ENCODE measurements at regions not wholly inside any gene's neighbourhood (a gene's known extent, or its start where the extent isn't known, plus 50 kb on each side); places are given as distances from the start of the nearest gene placed in this dataset.
"Not testable (repeated sequence)": the region's sequence is repeated elsewhere in the genome, so short reads cannot be mapped to it uniquely, and the experiment has no call there.

GRCh38 chr5:1651971-1652872 is 128.5 kb upstream of the LPCAT1 start:
- Histone ChIP-seq H3K4me3 (ENCODE audit: low read depth, low read length) (no peak overlapping the region), H3K9me3 (ENCODE audit: control insufficient read depth, insufficient read depth, low read length) (no peaks in the 10 kb centered on the region), H3K36me3 (ENCODE audit: control insufficient read depth, insufficient read depth, low read length) (no peaks in the 10 kb centered on the region), H3K4me1 (ENCODE audit: control insufficient read depth, insufficient read depth, low read length) (no peaks in the 10 kb centered on the region; the same call in 1 of the 2 replicates), H3K27ac (ENCODE audit: low read depth, low read length) (no peak overlapping the region), H3K9ac (ENCODE audit: low read depth, low read length) (no peak overlapping the region), H3K27me3 (ENCODE audit: control insufficient read depth, insufficient read depth, low read length) (peaks cover 24% of the 10 kb centered on the region)

DNA sequence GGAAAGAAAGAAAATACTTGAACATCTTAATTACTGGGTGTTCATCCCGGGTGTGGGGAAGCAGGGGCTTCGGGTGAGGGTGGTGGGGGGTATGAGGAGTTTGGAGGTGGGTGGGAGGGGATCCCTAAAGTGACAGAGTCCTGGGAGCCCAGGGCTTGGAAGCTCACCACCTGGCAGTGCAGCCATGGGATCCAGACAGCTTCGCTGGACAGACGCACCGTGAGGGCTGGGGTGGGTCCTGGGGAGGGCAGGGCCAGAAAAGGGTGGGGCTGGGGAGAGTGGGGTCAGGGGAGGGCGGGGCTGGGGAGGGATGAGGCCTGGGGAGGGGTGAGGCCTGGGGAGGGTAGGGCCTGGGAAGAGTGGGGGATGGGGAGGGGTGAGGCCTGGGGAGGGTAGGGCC is 127.5 kb upstream of the LPCAT1 start:
- Histone ChIP-seq H3K36me3 (ENCODE audit: control insufficient read depth, insufficient read depth, low read length) (no peaks in the 10 kb centered on the region), H3K4me1 (ENCODE audit: control insufficient read depth, insufficient read depth, low read length) (no peaks in the 10 kb centered on the region; the same call in 1 of the 2 replicates), H3K27ac (ENCODE audit: low read depth, low read length) (no peak overlapping the region), H3K27me3 (ENCODE audit: control insufficient read depth, insufficient read depth, low read length) (peaks cover 24% of the 10 kb centered on the region), H3K4me3 (ENCODE audit: low read depth, low read length) (no peak overlapping the region), H3K9ac (ENCODE audit: low read depth, low read length) (no peak overlapping the region), H3K9me3 (ENCODE audit: control insufficient read depth, insufficient read depth, low read length) (no peaks in the 10 kb centered on the region)

GRCh38 chr5:1649554-1649953 is 125.8 kb upstream of the LPCAT1 start:
- Histone ChIP-seq H3K4me1 (ENCODE audit: control insufficient read depth, insufficient read depth, low read length) (no peaks in the 10 kb centered on the region; the same call in 1 of the 2 replicates), H3K9me3 (ENCODE audit: control insufficient read depth, insufficient read depth, low read length) (no peaks in the 10 kb centered on the region), H3K27me3 (ENCODE audit: control insufficient read depth, insufficient read depth, low read length) (peaks cover 29% of the 10 kb centered on the region), H3K9ac (ENCODE audit: low read depth, low read length) (no peak overlapping the region), H3K27ac (ENCODE audit: low read depth, low read length) (no peak overlapping the region), H3K36me3 (ENCODE audit: control insufficient read depth, insufficient read depth, low read length) (no peaks in the 10 kb centered on the region), H3K4me3 (ENCODE audit: low read depth, low read length) (no peak overlapping the region)

DNA sequence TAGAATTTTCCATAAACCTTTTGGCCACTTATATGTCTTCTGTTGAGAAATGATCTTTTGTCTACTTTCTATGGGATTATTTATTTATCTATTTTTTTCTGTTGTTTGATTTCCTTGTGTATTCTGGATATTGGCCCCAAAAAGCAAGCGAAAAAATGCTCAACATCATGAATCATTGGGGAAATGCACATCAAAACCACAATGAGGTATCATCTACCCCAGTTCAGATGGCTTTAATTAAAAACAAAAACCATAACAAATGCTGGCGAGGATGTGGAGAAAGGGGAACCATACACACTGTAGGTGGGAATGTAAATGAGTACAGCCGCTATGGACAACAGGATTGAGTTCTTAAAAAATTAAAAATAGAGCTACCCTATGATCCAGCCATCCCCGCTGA is 125.0 kb upstream of the LPCAT1 start:
- Histone ChIP-seq H3K9me3 (ENCODE audit: control insufficient read depth, insufficient read depth, low read length) (no peaks in the 10 kb centered on the region), H3K9ac (ENCODE audit: low read depth, low read length) (no peak overlapping the region), H3K36me3 (ENCODE audit: control insufficient read depth, insufficient read depth, low read length) (no peaks in the 10 kb centered on the region), H3K4me3 (ENCODE audit: low read depth, low read length) (no peak overlapping the region), H3K4me1 (ENCODE audit: control insufficient read depth, insufficient read depth, low read length) (peaks cover 4% of the 10 kb centered on the region; the same call in 1 of the 2 replicates), H3K27me3 (ENCODE audit: control insufficient read depth, insufficient read depth, low read length) (peaks cover 29% of the 10 kb centered on the region), H3K27ac (ENCODE audit: low read depth, low read length) (no peak overlapping the region)

DNA sequence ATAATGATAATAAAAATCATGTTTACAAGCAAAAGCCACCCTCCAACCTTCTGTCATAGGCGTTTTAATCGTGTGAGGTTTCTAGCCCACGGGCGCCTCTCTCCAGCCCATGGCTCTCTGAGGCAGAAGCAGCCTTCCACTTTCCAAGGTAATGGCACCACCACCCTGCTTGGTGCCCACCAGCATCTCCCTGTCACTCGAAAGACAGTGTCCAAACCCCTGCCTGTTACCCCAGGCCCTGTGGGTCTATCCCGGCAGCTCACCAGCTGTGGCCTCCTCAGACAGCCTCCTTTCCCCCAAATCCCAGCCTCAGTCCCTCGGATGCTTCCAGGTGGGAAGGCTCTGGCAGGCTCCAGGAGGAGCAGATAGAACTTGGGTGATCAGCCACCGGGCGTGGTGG is 123.8 kb upstream of the LPCAT1 start:
- no peak overlapping the region for H3K4me3 ChIP-seq (ENCODE audit: low read depth, low read length)
- no peak overlapping the region for H3K9ac ChIP-seq (ENCODE audit: low read depth, low read length)
- H3K4me1 ChIP-seq (ENCODE audit: control insufficient read depth, insufficient read depth, low read length): peaks cover 9% of the 10 kb centered on the region; the same call in 1 of the 2 replicates
- H3K27ac ChIP-seq (ENCODE audit: low read depth, low read length): no peak overlapping the region
- no peaks in the 10 kb centered on the region for H3K36me3 ChIP-seq (ENCODE audit: control insufficient read depth, insufficient read depth, low read length)
- H3K9me3 ChIP-seq (ENCODE audit: control insufficient read depth, insufficient read depth, low read length): no peaks in the 10 kb centered on the region
- H3K27me3 ChIP-seq (ENCODE audit: control insufficient read depth, insufficient read depth, low read length): peaks cover 29% of the 10 kb centered on the region

DNA sequence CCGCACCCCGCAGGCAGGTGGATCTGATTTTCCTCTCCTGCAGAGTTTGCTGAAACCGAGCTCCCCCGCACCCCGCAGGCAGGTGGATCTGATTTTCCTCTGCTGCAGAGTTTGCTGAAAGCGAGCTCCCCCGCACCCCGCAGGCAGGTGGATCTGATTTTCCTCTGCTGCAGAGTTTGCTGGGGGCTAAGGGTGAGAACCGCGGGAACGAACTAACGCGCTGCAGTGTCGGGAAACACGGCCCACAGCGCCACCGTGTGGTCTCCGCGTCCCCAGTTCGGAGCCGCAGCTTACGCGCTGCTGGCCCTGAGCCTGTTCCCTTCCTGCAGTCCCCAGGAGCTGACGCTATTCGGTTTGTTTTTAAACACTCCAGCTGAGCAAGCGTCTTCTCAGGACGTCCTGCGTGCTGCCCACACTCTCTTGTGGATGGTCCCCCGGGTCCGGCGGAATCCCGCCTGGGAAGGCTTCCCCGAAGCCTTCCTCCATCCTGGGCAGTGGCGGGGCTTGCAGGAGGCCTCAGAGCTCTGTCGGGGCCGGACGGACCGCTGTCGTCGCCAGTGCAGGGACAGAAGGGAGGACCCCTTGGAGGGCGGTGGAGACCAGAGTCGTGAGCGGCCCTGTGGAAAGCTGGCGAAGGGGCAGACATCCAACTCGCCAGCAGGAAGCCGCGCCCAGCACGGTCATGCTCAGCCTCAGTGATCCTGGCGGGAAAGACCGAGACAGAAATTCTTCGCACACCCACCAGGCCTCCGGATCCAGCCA is 121.2 kb upstream of the LPCAT1 start:
- Histone ChIP-seq H3K4me1 (ENCODE audit: control insufficient read depth, insufficient read depth, low read length) (peaks cover 25% of the 10 kb centered on the region), H3K9ac (ENCODE audit: low read depth, low read length) (no peak overlapping the region), H3K27me3 (ENCODE audit: control insufficient read depth, insufficient read depth, low read length) (peaks cover 24% of the 10 kb centered on the region), H3K9me3 (ENCODE audit: control insufficient read depth, insufficient read depth, low read length) (no peaks in the 10 kb centered on the region), H3K27ac (ENCODE audit: low read depth, low read length) (no peak overlapping the region), H3K4me3 (ENCODE audit: low read depth, low read length) (peak overlapping the region; percentile 57), H3K36me3 (ENCODE audit: control insufficient read depth, insufficient read depth, low read length) (no peaks in the 10 kb centered on the region)

DNA sequence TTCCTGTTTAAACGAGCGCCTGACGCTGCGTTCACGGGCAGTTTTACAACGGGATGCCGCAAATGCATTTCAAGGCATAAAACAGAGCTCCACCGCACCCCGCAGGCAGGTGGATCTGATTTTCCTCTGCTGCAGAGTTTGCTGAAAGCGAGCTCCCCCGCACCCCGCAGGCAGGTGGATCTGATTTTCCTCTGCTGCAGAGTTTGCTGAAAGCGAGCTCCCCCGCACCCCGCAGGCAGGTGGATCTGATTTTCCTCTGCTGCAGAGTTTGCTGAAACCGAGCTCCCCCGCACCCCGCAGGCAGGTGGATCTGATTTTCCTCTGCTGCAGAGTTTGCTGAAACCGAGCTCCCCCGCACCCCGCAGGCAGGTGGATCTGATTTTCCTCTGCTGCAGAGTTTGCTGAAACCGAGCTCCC is 120.6 kb upstream of the LPCAT1 start:
- H3K27ac ChIP-seq (ENCODE audit: low read depth, low read length); H3K9ac ChIP-seq (ENCODE audit: low read depth, low read length); H3K36me3 ChIP-seq (ENCODE audit: control insufficient read depth, insufficient read depth, low read length); H3K9me3 ChIP-seq (ENCODE audit: control insufficient read depth, insufficient read depth, low read length): not testable (repeated sequence)
- Histone ChIP-seq H3K4me1 (ENCODE audit: control insufficient read depth, insufficient read depth, low read length) (peaks cover 25% of the 10 kb centered on the region), H3K4me3 (ENCODE audit: low read depth, low read length) (peak overlapping the region; percentile 43), H3K27me3 (ENCODE audit: control insufficient read depth, insufficient read depth, low read length) (peaks cover 24% of the 10 kb centered on the region)

GRCh38 chr5:1643651-1644392 is 120.1 kb upstream of the LPCAT1 start:
- no peaks in the 10 kb centered on the region for H3K9me3 ChIP-seq (ENCODE audit: control insufficient read depth, insufficient read depth, low read length)
- no peak overlapping the region for H3K27ac ChIP-seq (ENCODE audit: low read depth, low read length)
- H3K4me1 ChIP-seq (ENCODE audit: control insufficient read depth, insufficient read depth, low read length): peaks cover 25% of the 10 kb centered on the region
- H3K27me3 ChIP-seq (ENCODE audit: control insufficient read depth, insufficient read depth, low read length): peaks cover 24% of the 10 kb centered on the region
- H3K36me3 ChIP-seq (ENCODE audit: control insufficient read depth, insufficient read depth, low read length): no peaks in the 10 kb centered on the region
- peak overlapping the region; percentile 43 for H3K4me3 ChIP-seq (ENCODE audit: low read depth, low read length)
- H3K9ac ChIP-seq (ENCODE audit: low read depth, low read length): no peak overlapping the region

- H3K36me3 ChIP-seq (ENCODE audit: control insufficient read depth, insufficient read depth, low read length): no peaks in the 10 kb centered on the region
- no peak overlapping the region for H3K27ac ChIP-seq (ENCODE audit: low read depth, low read length)
- no peak overlapping the region for H3K4me3 ChIP-seq (ENCODE audit: low read depth, low read length)
- H3K9me3 ChIP-seq (ENCODE audit: control insufficient read depth, insufficient read depth, low read length): no peaks in the 10 kb centered on the region
- H3K27me3 ChIP-seq (ENCODE audit: control insufficient read depth, insufficient read depth, low read length): peaks cover 24% of the 10 kb centered on the region
- H3K9ac ChIP-seq (ENCODE audit: low read depth, low read length): no peak overlapping the region
- H3K4me1 ChIP-seq (ENCODE audit: control insufficient read depth, insufficient read depth, low read length): peaks cover 25% of the 10 kb centered on the region
Observed at GRCh38 chr5:1642621-1643061, 118.9 kb upstream of the LPCAT1 start.

DNA sequence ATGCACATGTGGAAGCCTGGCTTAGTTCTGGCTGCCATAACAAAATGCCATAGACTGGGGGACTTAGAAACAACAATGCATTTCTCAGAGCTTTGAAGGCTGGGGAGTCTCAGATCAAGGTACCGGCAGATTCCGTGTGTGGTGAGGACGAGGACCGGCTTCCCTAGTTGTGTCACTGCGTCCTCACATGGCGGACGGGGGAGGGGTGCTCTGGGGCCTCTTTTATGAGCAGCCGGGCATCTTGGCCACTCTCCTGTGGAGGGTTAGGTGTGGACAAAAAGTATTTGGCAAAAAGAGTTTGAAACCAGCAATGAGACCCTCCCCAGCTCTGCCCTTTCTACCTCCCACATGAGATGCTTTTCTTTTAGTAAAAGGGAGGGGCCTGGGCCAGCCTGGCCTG is 118.5 kb upstream of the LPCAT1 start:
- Histone ChIP-seq H3K36me3 (ENCODE audit: control insufficient read depth, insufficient read depth, low read length) (no peaks in the 10 kb centered on the region), H3K9me3 (ENCODE audit: control insufficient read depth, insufficient read depth, low read length) (no peaks in the 10 kb centered on the region), H3K4me3 (ENCODE audit: low read depth, low read length) (no peak overlapping the region), H3K27ac (ENCODE audit: low read depth, low read length) (no peak overlapping the region), H3K4me1 (ENCODE audit: control insufficient read depth, insufficient read depth, low read length) (peaks cover 25% of the 10 kb centered on the region), H3K9ac (ENCODE audit: low read depth, low read length) (no peak overlapping the region), H3K27me3 (ENCODE audit: control insufficient read depth, insufficient read depth, low read length) (peaks cover 24% of the 10 kb centered on the region)
